ENCODE measurements at regions not wholly inside any gene's neighbourhood (a gene's known extent, or its start where the extent isn't known, plus 50 kb on each side); places are given as distances from the start of the nearest gene placed in this dataset.

DNA sequence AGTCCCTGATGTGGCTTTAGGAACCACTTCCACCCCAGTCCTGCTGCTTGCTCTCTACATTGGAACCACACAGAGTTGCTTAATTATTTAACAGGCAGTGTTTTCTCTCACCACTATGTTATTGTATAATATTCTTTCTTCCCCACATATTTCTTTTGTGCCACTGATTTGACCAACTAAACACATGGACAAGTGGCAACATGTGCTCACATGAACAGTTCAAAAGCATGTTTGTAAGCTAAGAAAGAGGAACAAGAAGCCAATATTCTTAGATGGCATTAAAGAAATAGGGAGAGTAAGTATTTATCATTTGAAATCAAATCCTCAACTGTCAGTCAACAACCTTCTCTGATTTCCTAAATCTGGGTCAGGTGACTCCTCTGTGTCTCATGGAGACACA lies 409.6 kb downstream of the FBXO15 start:
- H3K36me3 Mint-ChIP-seq (ENCODE audit: low read depth): no peaks in the 10 kb centered on the region
- H3K4me3 Mint-ChIP-seq (ENCODE audit: unreplicated experiment): no peak overlapping the region
- H3K9me3 Mint-ChIP-seq (ENCODE audit: low read depth): no peaks in the 10 kb centered on the region
- H3K27me3 Mint-ChIP-seq (ENCODE audit: low read depth): peaks cover 9% of the 10 kb centered on the region
- H3K27ac Mint-ChIP-seq (ENCODE audit: unreplicated experiment): no peak overlapping the region
- DNase-seq (ENCODE audit: low spot score): no peak
- TF ChIP-seq, protein P1, sequence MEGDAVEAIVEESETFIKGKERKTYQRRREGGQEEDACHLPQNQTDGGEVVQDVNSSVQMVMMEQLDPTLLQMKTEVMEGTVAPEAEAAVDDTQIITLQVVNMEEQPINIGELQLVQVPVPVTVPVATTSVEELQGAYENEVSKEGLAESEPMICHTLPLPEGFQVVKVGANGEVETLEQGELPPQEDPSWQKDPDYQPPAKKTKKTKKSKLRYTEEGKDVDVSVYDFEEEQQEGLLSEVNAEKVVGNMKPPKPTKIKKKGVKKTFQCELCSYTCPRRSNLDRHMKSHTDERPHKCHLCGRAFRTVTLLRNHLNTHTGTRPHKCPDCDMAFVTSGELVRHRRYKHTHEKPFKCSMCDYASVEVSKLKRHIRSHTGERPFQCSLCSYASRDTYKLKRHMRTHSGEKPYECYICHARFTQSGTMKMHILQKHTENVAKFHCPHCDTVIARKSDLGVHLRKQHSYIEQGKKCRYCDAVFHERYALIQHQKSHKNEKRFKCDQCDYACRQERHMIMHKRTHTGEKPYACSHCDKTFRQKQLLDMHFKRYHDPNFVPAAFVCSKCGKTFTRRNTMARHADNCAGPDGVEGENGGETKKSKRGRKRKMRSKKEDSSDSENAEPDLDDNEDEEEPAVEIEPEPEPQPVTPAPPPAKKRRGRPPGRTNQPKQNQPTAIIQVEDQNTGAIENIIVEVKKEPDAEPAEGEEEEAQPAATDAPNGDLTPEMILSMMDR (IDR thresholded peaks at IDR 0.05): no peak
- no peaks in the 10 kb centered on the region for H3K4me1 Mint-ChIP-seq (ENCODE audit: low read depth)

DNA sequence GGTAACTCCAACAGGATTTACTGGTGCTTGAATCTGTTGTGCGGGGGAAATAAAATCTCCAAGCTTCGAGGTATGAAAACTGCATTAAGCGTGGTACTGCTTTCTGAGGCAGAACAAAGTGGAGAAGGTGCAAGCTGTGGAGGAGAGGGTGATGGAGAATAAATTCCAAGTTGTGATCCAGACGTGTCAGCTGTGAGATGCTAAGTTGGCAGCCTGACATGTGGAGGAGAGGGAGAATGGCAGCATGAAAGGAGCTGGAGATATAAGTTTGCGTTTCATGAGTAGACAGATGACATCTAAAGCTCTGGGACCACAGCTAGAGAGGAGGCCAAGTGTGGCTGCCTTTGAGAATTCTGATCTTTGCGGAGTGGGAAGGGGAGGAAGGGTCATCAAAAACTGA lies 411.8 kb downstream of the FBXO15 start:
- DNase-seq (ENCODE audit: low spot score): no peak
- Mint-ChIP-seq H3K4me3 (ENCODE audit: unreplicated experiment) (no peak overlapping the region), H3K27ac (ENCODE audit: unreplicated experiment) (no peak overlapping the region), H3K36me3 (ENCODE audit: low read depth) (no peaks in the 10 kb centered on the region), H3K4me1 (ENCODE audit: low read depth) (no peaks in the 10 kb centered on the region), H3K9me3 (ENCODE audit: low read depth) (peaks cover 5% of the 10 kb centered on the region), H3K27me3 (ENCODE audit: low read depth) (peaks cover 13% of the 10 kb centered on the region)
- TF ChIP-seq, protein P1 (IDR thresholded peaks at IDR 0.05): no peak

GRCh38 chr18:73733806-73734314 lies 413.8 kb downstream of the FBXO15 start:
- DNase-seq (ENCODE audit: low spot score): no peak

GRCh38 chr18:73733376-73733775 lies 414.3 kb downstream of the FBXO15 start:
- Mint-ChIP-seq H3K27ac (ENCODE audit: unreplicated experiment) (no peak overlapping the region), H3K27me3 (ENCODE audit: low read depth) (peaks cover 13% of the 10 kb centered on the region), H3K36me3 (ENCODE audit: low read depth) (no peaks in the 10 kb centered on the region), H3K4me3 (ENCODE audit: unreplicated experiment) (no peak overlapping the region), H3K9me3 (ENCODE audit: low read depth) (peaks cover 14% of the 10 kb centered on the region), H3K4me1 (ENCODE audit: low read depth) (no peaks in the 10 kb centered on the region)
- TF ChIP-seq, protein P1 (IDR thresholded peaks at IDR 0.05): no peak
- DNase-seq (ENCODE audit: low spot score): no peak

More at GRCh38 chr18:73733806-73734314, 413.8 kb downstream of the FBXO15 start:
- no peaks in the 10 kb centered on the region for H3K36me3 Mint-ChIP-seq (ENCODE audit: low read depth)
- no peak overlapping the region for H3K4me3 Mint-ChIP-seq (ENCODE audit: unreplicated experiment)
- TF ChIP-seq, protein P1 (IDR thresholded peaks at IDR 0.05): no peak
- H3K27ac Mint-ChIP-seq (ENCODE audit: unreplicated experiment): no peak overlapping the region
- H3K9me3 Mint-ChIP-seq (ENCODE audit: low read depth): peaks cover 14% of the 10 kb centered on the region
- peaks cover 13% of the 10 kb centered on the region for H3K27me3 Mint-ChIP-seq (ENCODE audit: low read depth)
- H3K4me1 Mint-ChIP-seq (ENCODE audit: low read depth): no peaks in the 10 kb centered on the region

DNA sequence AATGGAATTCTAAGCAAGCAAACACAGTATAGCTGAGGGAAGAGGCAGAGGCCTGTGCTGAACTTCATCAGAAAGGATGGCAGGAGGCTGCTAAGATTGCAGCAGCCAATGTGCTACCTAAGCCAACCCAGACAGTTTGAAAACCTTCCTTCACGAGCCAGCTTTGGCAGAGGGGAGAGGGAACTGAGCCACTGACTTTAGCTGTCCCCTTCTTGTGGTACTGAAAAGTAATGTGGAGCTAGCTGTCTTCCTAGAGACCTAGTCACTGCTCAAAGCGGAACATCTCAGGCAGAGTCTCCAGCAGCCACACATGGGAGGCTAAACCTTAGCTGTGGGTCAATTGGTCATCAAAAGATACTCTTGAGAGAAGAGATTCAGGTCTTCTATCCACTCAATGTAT lies 419.0 kb downstream of the FBXO15 start:
- Mint-ChIP-seq H3K4me3 (ENCODE audit: unreplicated experiment) (no peak overlapping the region), H3K36me3 (ENCODE audit: low read depth) (no peaks in the 10 kb centered on the region), H3K4me1 (ENCODE audit: low read depth) (no peaks in the 10 kb centered on the region), H3K27ac (ENCODE audit: unreplicated experiment) (no peak overlapping the region), H3K27me3 (ENCODE audit: low read depth) (peaks cover 4% of the 10 kb centered on the region), H3K9me3 (ENCODE audit: low read depth) (peaks cover 14% of the 10 kb centered on the region)
- DNase-seq (ENCODE audit: low spot score): no peak
- TF ChIP-seq, protein P1 (IDR thresholded peaks at IDR 0.05): no peak
